Caco-2 (cell line): ENCODE measurements at regions not wholly inside any gene's neighbourhood (a gene's known extent, or its start where the extent isn't known, plus 50 kb on each side); places are given as distances from the start of the nearest gene placed in this dataset.

Source experiments
- BruUV-seq: library from RNA; stranded (reverse); fragments of 400-500 nt; replicated peaks from 2 replicates; lab custom pipeline; 2021; lab: Mats Ljungman, UMichigan
- CTCF ChIA-PET: fragments of 300-600 bp; sonication (Branson Sonifier 250); formaldehyde crosslinking; loops from one replicate; lab custom pipeline; 2022; ENCODE audit warnings: antibody characterized with exemption; lab: Charles Lee
- POLR2A ChIA-PET: fragments of 300-600 bp; sonication (Branson Sonifier 250); formaldehyde crosslinking; loops from one replicate; lab custom pipeline; 2022; ENCODE audit warnings: antibody characterized with exemption; lab: Charles Lee
- DNase-seq, 2 experiments: peaks; one replicate each; pipeline versions ENCODE4 v3.0.0 to v3.0.0-alpha.2; 2020 to 2022
- H3K27me3 ChIP-seq: replicated peaks from 2 replicates; pipeline ENCODE4 v1.6.0; 2011; ENCODE audit warnings: low read length; ENCODE audit not compliant: control insufficient read depth, insufficient read depth
- H3K36me3 ChIP-seq: 2 replicates; pipeline ENCODE4 v1.5.1; 2011; ENCODE audit warnings: low read length; ENCODE audit not compliant: control insufficient read depth, insufficient read depth
- H3K4me1 ChIP-seq: fragments of 250-450 bp; sonication (Bioruptor Pico); 2 replicates; pipeline ENCODE4 v1.5.1; 2020; ENCODE audit warnings: mild to moderate bottlenecking
- H3K4me3 ChIP-seq: 2 replicates; pipeline ENCODE4 v1.5.1; 2011; ENCODE audit warnings: low read depth, mild to moderate bottlenecking, control low read depth, low read length
- H3K9me3 ChIP-seq: fragments of 250-450 bp; sonication (Bioruptor Pico); 2 replicates; pipeline ENCODE4 v1.5.1; 2020; ENCODE audit warnings: mild to moderate bottlenecking, moderate library complexity
- H3K27ac Mint-ChIP-seq: one replicate; pipeline ENCODE4 v1.8.0; 2022; ENCODE audit warnings: mixed read lengths; ENCODE audit not compliant: unreplicated experiment
- H3K27me3 Mint-ChIP-seq: one replicate; pipeline ENCODE4 v1.8.0; 2022; ENCODE audit warnings: mixed read lengths; ENCODE audit not compliant: insufficient read depth, unreplicated experiment
- H3K36me3 Mint-ChIP-seq: one replicate; pipeline ENCODE4 v1.8.0; 2022; ENCODE audit warnings: mild to moderate bottlenecking, mixed read lengths; ENCODE audit not compliant: insufficient read depth, unreplicated experiment
- H3K4me1 Mint-ChIP-seq: one replicate; pipeline ENCODE4 v1.8.0; 2022; ENCODE audit warnings: low read depth, mixed read lengths; ENCODE audit not compliant: unreplicated experiment
- H3K4me3 Mint-ChIP-seq: one replicate; pipeline ENCODE4 v1.8.0; 2022; ENCODE audit warnings: mild to moderate bottlenecking, moderate library complexity, mixed read lengths; ENCODE audit not compliant: unreplicated experiment
- H3K9me3 Mint-ChIP-seq: one replicate; pipeline ENCODE4 v1.8.0; 2022; ENCODE audit warnings: mixed read lengths; ENCODE audit not compliant: unreplicated experiment
- CTCF ChIP-seq, 2 experiments: fragments of 200-600 bp in 1 of 2; IDR thresholded peaks; 1 replicate in 1 of 2; 2 replicates in 1 of 2; pipeline versions ENCODE4 v1.5.1 to v1.8.0; 2011 to 2022; ENCODE audit warnings: antibody characterized with exemption in 1 of 2, control low read depth in 1 of 2, inconsistent platforms in 1 of 2, low read depth in 1 of 2, low read length in 1 of 2, mild to moderate bottlenecking in 1 of 2, moderate library complexity in 1 of 2; ENCODE audit not compliant: insufficient read depth in 1 of 2, severe bottlenecking in 1 of 2, unreplicated experiment in 1 of 2
- intact Hi-C: fragments of 100-400 bp; cut with micrococcal nuclease; formaldehyde crosslinking; loops from one replicate; pipeline ENCODE4 v1.10.0; 2022; ENCODE audit not compliant: unreplicated experiment

GRCh38 chr13:111516712-111517640 is 196.5 kb downstream of the TEX29 start:
- Mint-ChIP-seq H3K4me3 (no peak overlapping the region), H3K27me3 (peaks cover 13% of the 10 kb centered on the region), H3K4me1 (no peaks in the 10 kb centered on the region), H3K27ac (no peak overlapping the region), H3K9me3 (no peaks in the 10 kb centered on the region), H3K36me3 (no peaks in the 10 kb centered on the region)
- Histone ChIP-seq H3K9me3 (no peaks in the 10 kb centered on the region; the same call in 1 of the 2 replicates), H3K4me1 (no peaks in the 10 kb centered on the region), H3K4me3 (no peak overlapping the region), H3K27me3 (no peaks in the 10 kb centered on the region), H3K36me3 (no peaks in the 10 kb centered on the region)
- BruUV-seq = no TSS peak
- ChIA-PET CTCF (no interaction called here), POLR2A (no interaction called here)
- intact Hi-C loops = no loop called here
- peak in 1 of 2 experiments; percentile 20 for DNase-seq
- no peak for TF ChIP-seq CTCF (IDR thresholded peaks at IDR 0.05; ENCODE audit: insufficient read depth in 1 of 2, low read depth in 1 of 2, low read length in 1 of 2, severe bottlenecking in 1 of 2, unreplicated experiment in 1 of 2)

GRCh38 chr13:111517641-111518010 is 197.2 kb downstream of the TEX29 start:
- no peak overlapping the region for H3K27ac Mint-ChIP-seq
- Histone ChIP-seq H3K4me1 (no peaks in the 10 kb centered on the region), H3K27me3 (no peaks in the 10 kb centered on the region), H3K9me3 (no peaks in the 10 kb centered on the region; the same call in 1 of the 2 replicates), H3K4me3 (no peak overlapping the region), H3K36me3 (no peaks in the 10 kb centered on the region)
- no peaks in the 10 kb centered on the region for H3K36me3 Mint-ChIP-seq
- no peaks in the 10 kb centered on the region for H3K4me1 Mint-ChIP-seq
- no TSS peak for BruUV-seq
- H3K9me3 Mint-ChIP-seq = no peaks in the 10 kb centered on the region
- peaks cover 13% of the 10 kb centered on the region for H3K27me3 Mint-ChIP-seq
- ChIA-PET POLR2A (no interaction called here), CTCF (no interaction called here)
- TF ChIP-seq CTCF (IDR thresholded peaks at IDR 0.05; ENCODE audit: insufficient read depth in 1 of 2, low read depth in 1 of 2, low read length in 1 of 2, severe bottlenecking in 1 of 2, unreplicated experiment in 1 of 2) = no peak
- DNase-seq = peak in 1 of 2 experiments; percentile 29
- intact Hi-C loops = no loop called here
- H3K4me3 Mint-ChIP-seq = no peak overlapping the region

- no peak for TF ChIP-seq CTCF (IDR thresholded peaks at IDR 0.05; ENCODE audit: insufficient read depth in 1 of 2, low read depth in 1 of 2, low read length in 1 of 2, severe bottlenecking in 1 of 2, unreplicated experiment in 1 of 2)
- Mint-ChIP-seq H3K27ac (no peak overlapping the region), H3K9me3 (no peaks in the 10 kb centered on the region), H3K4me1 (no peaks in the 10 kb centered on the region), H3K27me3 (peaks cover 13% of the 10 kb centered on the region), H3K36me3 (no peaks in the 10 kb centered on the region), H3K4me3 (no peak overlapping the region)
- Histone ChIP-seq H3K4me3 (no peak overlapping the region), H3K4me1 (no peaks in the 10 kb centered on the region), H3K27me3 (no peaks in the 10 kb centered on the region), H3K36me3 (no peaks in the 10 kb centered on the region), H3K9me3 (no peaks in the 10 kb centered on the region; the same call in 1 of the 2 replicates)
- BruUV-seq = no TSS peak
- POLR2A ChIA-PET = no interaction called here
- DNase-seq = peak in 1 of 2 experiments; percentile 35
- CTCF ChIA-PET = no interaction called here
- intact Hi-C loops = no loop called here
Observed at GRCh38 chr13:111518161-111518792, 197.8 kb downstream of the TEX29 start.
